Pancreas (tissue), 10 donors: ENCODE measurements at regions not wholly inside any gene's neighbourhood (a gene's known extent, or its start where the extent isn't known, plus 50 kb on each side); places are given as distances from the start of the nearest gene placed in this dataset.

Experiments used
- ATAC-seq, 4 donors: fragments of 200-7000 bp; cut with Tn5 transposase; one replicate each; pipeline versions ENCODE4 v1.8.0 to v1.9.1; 2020; ENCODE audit warnings: mild to moderate bottlenecking in 4 of 4, moderate library complexity in 4 of 4
- DNase-seq, 6 donors: peaks; one replicate each; pipeline ENCODE4 v3.0.0-alpha.2; 2020
- FAIRE-seq: peaks from 2 replicates; lab custom pipeline; 2012; peaks lifted over from hg19 to GRCh38; lab: Jason Lieb, UNC
- H3K27ac ChIP-seq, 4 donors: fragments of 200-600 bp; sonication (generic); 1 replicate in 3 of 4; 2 replicates in 1 of 4; pipeline versions ENCODE4 v1.5.0 to v1.8.0; 2020
- H3K27me3 ChIP-seq, 4 donors: fragments of 200-600 bp; one replicate each; pipeline ENCODE4 v1.8.0; 2021
- H3K36me3 ChIP-seq, 3 donors: fragments of 200-600 bp; sonication (generic) in 1 of 3; one replicate each; pipeline versions ENCODE4 v1.5.0 to v1.8.0; 2020 to 2021
- H3K4me1 ChIP-seq, 3 donors: fragments of 200-600 bp; one replicate each; pipeline ENCODE4 v1.8.0; 2021
- H3K4me3 ChIP-seq, 4 donors: fragments of 200-600 bp; sonication (generic) in 2 of 4; one replicate each; pipeline versions ENCODE4 v1.5.0 to v1.8.0; 2020 to 2021
- H3K9me3 ChIP-seq, 4 donors: fragments of 200-600 bp; one replicate each; pipeline ENCODE4 v1.8.0; 2021
- CTCF ChIP-seq, 4 donors: fragments of 200-600 bp; sonication (generic) in 3 of 4; IDR thresholded peaks; one replicate each; pipeline versions ENCODE4 v1.5.0 to v1.8.0; 2021; ENCODE audit warnings: antibody characterized with exemption in 4 of 4
- WGBS, 2 donors: extraction: QIAGEN DNeasy Blood & Tissue Kit; methylation state at CpG; one replicate each; pipeline ENCODE4 v1.1.7; 2013; 5-methylcytosine and 5-hydroxymethylcytosine counted together
- intact Hi-C, 3 donors: fragments of 100-400 bp; cut with DNase I; formaldehyde crosslinking; loops; one replicate each; pipeline versions ENCODE4 v1.11.1 to v1.14.2; 2022
- donor health status: healthy with polysubstance abuse.
- donor health status: DM: no; HTN: no; CAD: no; lungs with moderate emphysema.
- donor health status: DM: no; HTN: no; CAD: no.
- donor health status: control.
- donor health status: control.
- donor health status: Bipolar disorder and iron deficiency.
- donor health status: DM: yes; HTN: yes; CAD: no.
- donor health status: DM: no; HTN: no; CAD: no.
- donor health status: DM: no; HTN: no; CAD: no.
- donor health status: DM: yes; HTN: yes; CAD: no.

- ATAC-seq (no peak), FAIRE-seq (no peak), DNase-seq (no peak)
- intact Hi-C loops, result no loop called here
- H3K27me3 ChIP-seq, result no peaks in the 10 kb centered on the region
- no peak overlapping the region for H3K27ac ChIP-seq
- WGBS, 2 donors, result 68 to 70% methylated on average over 7 of the region's 7 CpGs
- H3K4me3 ChIP-seq, result no peak overlapping the region
- TF ChIP-seq CTCF (IDR thresholded peaks at IDR 0.05), result no peak
- no peaks in the 10 kb centered on the region for H3K36me3 ChIP-seq
- H3K4me1 ChIP-seq, result peaks cover 0 to 11% (median 7%) of the 10 kb centered on the region in 3 donors
- no peaks in the 10 kb centered on the region for H3K9me3 ChIP-seq
Observed at GRCh38 chr4:177194906-177195305, 114.8 kb upstream of the NEIL3 start.

GRCh38 chr4:177196615-177197014 is 113.1 kb upstream of the NEIL3 start:
- Histone ChIP-seq H3K36me3 (no peaks in the 10 kb centered on the region), H3K9me3 (no peaks in the 10 kb centered on the region), H3K27me3 (no peaks in the 10 kb centered on the region), H3K4me1 (peaks cover 0 to 1% (median 0%) of the 10 kb centered on the region in 3 donors), H3K27ac (no peak overlapping the region), H3K4me3 (no peak overlapping the region)
- intact Hi-C loops, result no loop called here
- TF ChIP-seq CTCF (IDR thresholded peaks at IDR 0.05), result no peak
- 66 to 67% methylated on average over 2 of the region's 2 CpGs for WGBS, 2 donors
- FAIRE-seq, result no peak
- no peak for DNase-seq
- no peak for ATAC-seq

GRCh38 chr4:177201614-177202013 is 108.1 kb upstream of the NEIL3 start:
- Histone ChIP-seq H3K4me1 (no peaks in the 10 kb centered on the region), H3K4me3 (no peak overlapping the region), H3K27me3 (peaks cover 0 to 3% (median 0%) of the 10 kb centered on the region in 4 donors), H3K27ac (no peak overlapping the region), H3K9me3 (no peaks in the 10 kb centered on the region), H3K36me3 (no peaks in the 10 kb centered on the region)
- ATAC-seq, result no peak
- intact Hi-C loops, result no loop called here
- WGBS, 2 donors, result 53 to 58% methylated on average over 1 of the region's 1 CpG
- TF ChIP-seq CTCF (IDR thresholded peaks at IDR 0.05), result no peak
- no peak for FAIRE-seq
- no peak for DNase-seq

- Histone ChIP-seq H3K36me3 (no peaks in the 10 kb centered on the region), H3K4me1 (no peaks in the 10 kb centered on the region), H3K27me3 (peaks cover 0 to 3% (median 0%) of the 10 kb centered on the region in 4 donors), H3K4me3 (no peak overlapping the region), H3K27ac (no peak overlapping the region), H3K9me3 (no peaks in the 10 kb centered on the region)
- DNase-seq (no peak), FAIRE-seq (no peak), ATAC-seq (no peak)
- 35 to 40% methylated on average over 2 of the region's 2 CpGs for WGBS, 2 donors
- intact Hi-C loops, result no loop called here
- TF ChIP-seq CTCF (IDR thresholded peaks at IDR 0.05), result no peak
Observed at GRCh38 chr4:177204126-177204525, 105.5 kb upstream of the NEIL3 start.

- intact Hi-C loops, result no loop called here
- ATAC-seq (no peak), DNase-seq (no peak), FAIRE-seq (no peak)
- no peak overlapping the region for H3K4me3 ChIP-seq
- no peaks in the 10 kb centered on the region for H3K27me3 ChIP-seq
- H3K36me3 ChIP-seq, result no peaks in the 10 kb centered on the region
- H3K9me3 ChIP-seq, result no peaks in the 10 kb centered on the region
- no peak for TF ChIP-seq CTCF (IDR thresholded peaks at IDR 0.05)
- no peaks in the 10 kb centered on the region for H3K4me1 ChIP-seq
- no peak overlapping the region for H3K27ac ChIP-seq
- 77 to 80% methylated on average over 5 of the region's 5 CpGs for WGBS, 2 donors
Observed at GRCh38 chr4:177214935-177215334, 94.7 kb upstream of the NEIL3 start.
